ENCODE measurements at regions not wholly inside any gene's neighbourhood (a gene's known extent, or its start where the extent isn't known, plus 50 kb on each side); places are given as distances from the start of the nearest gene placed in this dataset.

DNA sequence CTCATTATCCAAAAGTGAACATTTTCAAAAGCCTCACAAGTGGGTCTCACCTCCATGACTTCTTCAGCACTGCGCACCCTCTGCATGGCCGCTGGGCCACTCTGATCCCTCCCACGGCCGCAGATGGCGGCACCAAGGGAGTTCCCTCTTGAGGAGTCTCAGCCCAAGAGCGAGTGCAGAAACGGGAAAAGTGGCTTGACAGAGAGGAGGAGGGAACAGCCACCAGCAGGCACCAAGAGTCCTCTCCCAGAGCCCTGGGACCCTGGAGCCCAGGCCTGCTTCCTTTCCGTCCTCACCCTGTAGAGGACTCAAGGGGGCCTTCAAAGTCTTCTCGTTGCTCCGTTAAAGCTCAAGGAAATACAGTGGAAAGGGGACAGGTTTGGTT is 230.2 kb upstream of the DIO3 start:
- no peak for DNase-seq
- in situ Hi-C loops (cut with MboI; ENCODE audit: low pct_unique_long_range_greater_than_20kb, low sequenced_read_pairs): no loop called here

GRCh38 chr14:101331661-101332169 is 229.6 kb upstream of the DIO3 start:
- DNase-seq: no peak
- in situ Hi-C loops (cut with MboI; ENCODE audit: low pct_unique_long_range_greater_than_20kb, low sequenced_read_pairs): no loop called here

GRCh38 chr14:101332281-101332680 is 229.0 kb upstream of the DIO3 start:
- in situ Hi-C loops (cut with MboI; ENCODE audit: low pct_unique_long_range_greater_than_20kb, low sequenced_read_pairs): no loop called here

GRCh38 chr14:101333335-101334280 is 227.7 kb upstream of the DIO3 start:
- in situ Hi-C loops (cut with MboI; ENCODE audit: low pct_unique_long_range_greater_than_20kb, low sequenced_read_pairs): no loop called here
- DNase-seq: no peak

More at GRCh38 chr14:101332281-101332680, 229.0 kb upstream of the DIO3 start:
- DNase-seq: no peak

GRCh38 chr14:101334656-101335055 is 226.6 kb upstream of the DIO3 start:
- no peak for DNase-seq
- in situ Hi-C loops (cut with MboI; ENCODE audit: low pct_unique_long_range_greater_than_20kb, low sequenced_read_pairs): no loop called here

DNA sequence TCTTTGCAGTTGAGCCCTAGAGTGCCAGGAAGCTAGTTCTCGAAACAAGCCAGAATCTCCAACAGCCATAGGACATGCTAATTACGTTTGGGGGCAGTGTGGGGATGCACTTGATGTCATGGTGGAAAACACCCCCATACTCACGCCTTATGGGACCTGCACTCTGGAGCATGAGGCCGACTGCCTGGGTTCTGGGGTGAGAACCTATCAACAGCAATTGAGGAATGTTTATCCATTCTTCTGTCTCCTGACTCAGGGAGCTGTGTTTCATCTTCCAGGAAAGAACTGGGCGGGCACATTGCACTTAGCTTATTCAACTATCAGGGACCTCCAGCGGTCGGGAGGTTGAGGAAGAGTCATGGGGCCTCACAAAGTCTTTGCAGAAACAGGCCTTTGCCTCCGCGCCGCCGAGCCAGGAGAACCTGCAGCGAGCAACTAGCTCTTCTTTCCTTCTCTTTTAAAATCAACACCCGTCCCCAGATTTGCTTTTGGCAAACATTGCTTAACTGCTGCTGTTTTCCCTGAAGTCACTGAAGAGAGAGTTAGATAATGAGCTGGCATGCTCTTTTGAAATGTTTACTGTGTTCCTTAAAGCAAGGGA is 226.1 kb upstream of the DIO3 start:
- DNase-seq: no peak
- in situ Hi-C loops (cut with MboI; ENCODE audit: low pct_unique_long_range_greater_than_20kb, low sequenced_read_pairs): no loop called here

GRCh38 chr14:101336183-101336582 is 225.1 kb upstream of the DIO3 start:
- in situ Hi-C loops (cut with MboI; ENCODE audit: low pct_unique_long_range_greater_than_20kb, low sequenced_read_pairs): no loop called here
- no peak for DNase-seq

DNA sequence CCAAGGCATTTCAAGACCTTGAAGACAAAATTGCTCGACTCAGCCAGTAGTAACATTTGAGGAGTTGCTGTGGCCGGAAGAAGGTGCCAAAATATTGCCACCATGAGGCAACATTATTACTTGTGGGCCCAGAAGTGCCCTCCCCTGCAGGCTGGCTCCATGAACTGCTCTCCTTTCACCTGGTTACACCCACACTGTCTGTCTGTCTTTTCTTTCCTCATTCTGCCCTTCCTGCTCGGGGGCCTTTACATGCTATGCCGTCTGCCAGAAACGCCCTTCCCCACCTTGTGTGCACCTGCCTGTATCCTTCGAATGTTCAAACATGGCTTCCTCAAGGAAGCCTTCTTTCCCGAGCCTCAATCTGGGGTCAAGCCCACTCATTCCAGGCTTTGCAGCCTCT is 224.2 kb upstream of the DIO3 start:
- in situ Hi-C loops (cut with MboI; ENCODE audit: low pct_unique_long_range_greater_than_20kb, low sequenced_read_pairs): no loop called here

DNA sequence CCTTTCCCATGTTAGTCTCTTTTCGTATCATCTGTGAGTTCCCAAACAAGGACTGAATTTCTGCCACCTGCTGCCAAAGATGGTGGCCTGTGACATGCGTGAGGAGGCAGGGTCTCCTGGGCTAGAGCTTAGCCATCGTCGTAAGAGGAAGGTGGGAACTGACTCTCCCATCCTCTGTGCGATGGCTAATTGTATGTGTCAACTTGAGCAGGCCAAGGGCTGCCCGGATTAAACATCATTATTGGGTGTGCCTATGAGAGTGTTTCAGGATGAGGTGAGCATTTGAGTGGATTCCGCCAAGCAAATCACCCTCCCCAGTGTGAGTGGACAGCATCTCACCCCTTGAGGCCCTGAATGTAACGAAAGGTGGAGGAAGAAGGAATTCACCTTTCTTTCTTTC is 220.7 kb upstream of the DIO3 start:
- DNase-seq: no peak
- in situ Hi-C loops (cut with MboI; ENCODE audit: low pct_unique_long_range_greater_than_20kb, low sequenced_read_pairs): no loop called here

More for the DNA sequence above, 224.2 kb upstream of the DIO3 start:
- DNase-seq: no peak

- DNase-seq: no peak
- in situ Hi-C loops (cut with MboI; ENCODE audit: low pct_unique_long_range_greater_than_20kb, low sequenced_read_pairs): no loop called here
Measured at GRCh38 chr14:101347893-101348777, 213.2 kb upstream of the DIO3 start.

GRCh38 chr14:101349108-101349507 is 212.2 kb upstream of the DIO3 start:
- in situ Hi-C loops (cut with MboI; ENCODE audit: low pct_unique_long_range_greater_than_20kb, low sequenced_read_pairs): no loop called here
- DNase-seq: no peak

- DNase-seq: no peak
- in situ Hi-C loops (cut with MboI; ENCODE audit: low pct_unique_long_range_greater_than_20kb, low sequenced_read_pairs): no loop called here
Measured at GRCh38 chr14:101350021-101350420, 211.3 kb upstream of the DIO3 start.

DNA sequence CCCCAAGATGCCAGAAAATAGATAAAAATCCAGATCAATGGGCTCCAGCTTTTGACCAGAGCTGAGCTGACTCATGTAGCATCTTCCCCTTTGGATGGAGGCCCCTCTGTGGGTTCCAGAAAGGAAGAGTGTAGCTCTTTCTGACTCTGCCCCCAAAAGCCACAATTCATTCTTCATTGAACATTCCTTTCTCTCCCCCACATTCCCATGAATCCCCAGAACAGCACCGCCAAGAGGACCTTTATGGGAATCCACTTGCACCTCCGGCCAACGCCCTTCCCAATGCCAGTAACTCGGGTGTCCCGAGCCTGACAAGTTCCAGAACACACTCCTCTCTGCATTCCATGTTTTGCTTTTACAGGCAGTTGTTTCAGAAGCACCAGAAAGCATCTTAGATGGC is 210.6 kb upstream of the DIO3 start:
- in situ Hi-C loops (cut with MboI; ENCODE audit: low pct_unique_long_range_greater_than_20kb, low sequenced_read_pairs): no loop called here
- no peak for DNase-seq

DNA sequence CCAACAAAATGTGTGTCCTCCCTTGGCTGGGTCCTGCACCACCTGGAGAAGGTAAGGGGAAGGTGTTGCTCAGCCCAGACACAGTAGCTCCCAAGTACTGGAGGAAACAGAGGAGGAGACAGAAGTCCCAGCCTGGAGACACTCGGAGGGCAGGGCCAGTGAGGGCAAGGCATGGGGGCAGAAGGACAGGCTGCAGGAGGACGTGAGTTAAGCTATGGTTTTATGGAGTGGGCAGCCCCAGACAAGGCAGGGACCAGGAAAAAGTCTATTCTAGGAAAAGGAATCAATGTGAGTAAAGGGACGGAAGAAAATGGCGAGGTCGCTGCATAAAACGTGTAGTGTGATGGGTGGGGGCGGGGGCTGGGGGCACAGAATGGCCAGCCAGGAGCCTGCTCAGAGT is 210.1 kb upstream of the DIO3 start:
- in situ Hi-C loops (cut with MboI; ENCODE audit: low pct_unique_long_range_greater_than_20kb, low sequenced_read_pairs): no loop called here
- no peak for DNase-seq

GRCh38 chr14:101351769-101352168 is 209.5 kb upstream of the DIO3 start:
- DNase-seq: no peak
- in situ Hi-C loops (cut with MboI; ENCODE audit: low pct_unique_long_range_greater_than_20kb, low sequenced_read_pairs): no loop called here

DNA sequence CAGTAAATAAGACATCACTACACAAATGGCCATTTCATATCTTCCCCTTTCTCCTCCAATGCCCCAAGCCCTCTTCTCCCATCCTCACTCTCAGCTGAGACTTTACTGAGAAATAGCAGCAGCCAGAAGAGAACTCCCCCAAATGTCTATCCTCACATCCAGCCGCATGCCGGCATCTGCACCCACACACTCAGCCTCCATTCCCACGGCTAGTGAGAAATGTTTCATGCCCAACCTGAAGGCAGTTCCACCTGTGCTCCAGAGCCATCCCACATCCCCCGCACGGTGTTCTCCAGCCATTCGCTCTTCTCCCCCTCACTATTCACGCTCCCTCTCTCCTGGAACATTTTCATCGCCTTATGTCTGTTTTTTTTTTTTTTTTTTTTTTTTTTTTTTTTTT is 208.7 kb upstream of the DIO3 start:
- DNase-seq: no peak
- in situ Hi-C loops (cut with MboI; ENCODE audit: low pct_unique_long_range_greater_than_20kb, low sequenced_read_pairs): no loop called here

GRCh38 chr14:101353422-101353821 is 207.9 kb upstream of the DIO3 start:
- in situ Hi-C loops (cut with MboI; ENCODE audit: low pct_unique_long_range_greater_than_20kb, low sequenced_read_pairs): no loop called here
- no peak for DNase-seq

DNA sequence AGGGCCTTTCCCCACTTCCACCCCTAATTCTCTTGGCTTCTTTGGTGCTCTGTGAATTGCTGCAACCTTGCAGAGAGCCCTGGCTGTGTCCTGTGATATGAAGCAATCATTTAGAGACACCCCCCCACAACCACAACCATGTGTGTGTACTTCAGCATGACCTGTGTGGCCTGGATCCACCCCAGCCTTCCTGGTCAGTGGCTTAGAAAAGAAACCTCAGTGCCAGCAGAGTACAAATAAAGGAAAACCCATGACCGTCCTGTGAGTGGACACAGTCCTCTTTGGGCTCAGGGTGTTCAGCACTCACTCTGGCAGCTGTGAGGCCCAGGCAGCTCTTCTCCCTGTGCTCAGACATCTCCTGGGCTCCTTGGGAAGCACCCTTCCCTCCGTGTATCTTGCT is 206.6 kb upstream of the DIO3 start:
- no peak for DNase-seq
- in situ Hi-C loops (cut with MboI; ENCODE audit: low pct_unique_long_range_greater_than_20kb, low sequenced_read_pairs): no loop called here

DNA sequence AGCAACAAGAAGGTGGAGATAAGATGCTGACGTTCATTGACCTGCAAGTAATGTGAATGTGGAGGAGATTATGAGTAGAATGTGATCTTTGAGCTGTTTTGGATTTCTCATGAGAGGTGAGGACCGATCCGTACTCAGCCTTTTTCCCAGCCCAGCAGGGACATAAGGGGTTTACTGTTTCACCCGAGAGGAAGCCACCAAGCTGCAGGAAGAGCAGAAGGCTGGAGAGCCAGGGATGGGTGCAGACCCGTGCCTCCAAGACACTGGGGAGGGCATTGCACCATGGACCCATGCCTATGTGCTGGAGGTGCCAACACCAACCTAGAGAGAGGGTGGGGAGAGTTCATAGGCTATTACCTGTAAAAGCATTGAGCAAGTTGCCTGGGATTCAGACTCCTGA is 206.0 kb upstream of the DIO3 start:
- in situ Hi-C loops (cut with MboI; ENCODE audit: low pct_unique_long_range_greater_than_20kb, low sequenced_read_pairs): no loop called here
- no peak for DNase-seq

- DNase-seq: no peak
- in situ Hi-C loops (cut with MboI; ENCODE audit: low pct_unique_long_range_greater_than_20kb, low sequenced_read_pairs): no loop called here
Measured at GRCh38 chr14:101357038-101357437, 204.3 kb upstream of the DIO3 start.
